ENCODE measurements at regions not wholly inside any gene's neighbourhood (a gene's known extent, or its start where the extent isn't known, plus 50 kb on each side); places are given as distances from the start of the nearest gene placed in this dataset.

GRCh38 chr6:98484696-98485095 lies 349.7 kb upstream of the POU3F2 start:
- intact Hi-C loops (cut with DNase I): no loop called here
- no peaks in the 10 kb centered on the region for H3K9me3 ChIP-seq (replicated peaks in 1 of 3)
- no peaks in the 10 kb centered on the region for H3K4me1 ChIP-seq (replicated peaks in 1 of 2)
- 58 to 63% (median 62%) methylated on average over 6 of the region's 6 CpGs for WGBS, 4 donors
- H3K27ac ChIP-seq: no peak overlapping the region
- H3K4me3 ChIP-seq: no peak overlapping the region
- H3K36me3 ChIP-seq (replicated peaks in 1 of 2): no peaks in the 10 kb centered on the region
- TF ChIP-seq CTCF (IDR thresholded peaks at IDR 0.05): no peak
- no peak for TF ChIP-seq POLR2A (IDR thresholded peaks at IDR 0.05)
- DNase-seq: no peak
- H3K27me3 ChIP-seq: no peaks in the 10 kb centered on the region

- Histone ChIP-seq H3K27ac (no peak overlapping the region), H3K36me3 (replicated peaks in 1 of 2) (no peaks in the 10 kb centered on the region), H3K4me3 (no peak overlapping the region), H3K27me3 (no peaks in the 10 kb centered on the region), H3K4me1 (replicated peaks in 1 of 2) (no peaks in the 10 kb centered on the region), H3K9me3 (replicated peaks in 1 of 3) (no peaks in the 10 kb centered on the region)
- TF ChIP-seq POLR2A (IDR thresholded peaks at IDR 0.05): no peak
- TF ChIP-seq CTCF (IDR thresholded peaks at IDR 0.05): no peak
- intact Hi-C loops (cut with DNase I): no loop called here
- DNase-seq: no peak
Observed at GRCh38 chr6:98485593-98485992, 348.8 kb upstream of the POU3F2 start.

GRCh38 chr6:98486057-98486456 lies 348.3 kb upstream of the POU3F2 start:
- WGBS, 4 donors: 24 to 33% (median 25%) methylated on average over 2 of the region's 2 CpGs
- Histone ChIP-seq H3K27me3 (no peaks in the 10 kb centered on the region), H3K36me3 (replicated peaks in 1 of 2) (no peaks in the 10 kb centered on the region), H3K4me1 (replicated peaks in 1 of 2) (no peaks in the 10 kb centered on the region), H3K9me3 (replicated peaks in 1 of 3) (no peaks in the 10 kb centered on the region), H3K4me3 (no peak overlapping the region), H3K27ac (no peak overlapping the region)
- no peak for DNase-seq
- intact Hi-C loops (cut with DNase I): no loop called here
- TF ChIP-seq POLR2A (IDR thresholded peaks at IDR 0.05) (no peak), CTCF (IDR thresholded peaks at IDR 0.05) (no peak)

GRCh38 chr6:98487612-98488011 lies 346.8 kb upstream of the POU3F2 start:
- Histone ChIP-seq H3K27me3 (no peaks in the 10 kb centered on the region), H3K4me3 (no peak overlapping the region), H3K36me3 (replicated peaks in 1 of 2) (no peaks in the 10 kb centered on the region), H3K9me3 (replicated peaks in 1 of 3) (no peaks in the 10 kb centered on the region), H3K27ac (no peak overlapping the region), H3K4me1 (replicated peaks in 1 of 2) (no peaks in the 10 kb centered on the region)
- intact Hi-C loops (cut with DNase I): no loop called here
- TF ChIP-seq CTCF (IDR thresholded peaks at IDR 0.05) (no peak), POLR2A (IDR thresholded peaks at IDR 0.05) (no peak)
- no peak for DNase-seq
- 39 to 76% (median 47%) methylated on average over 1 of the region's 1 CpG for WGBS, 4 donors
